ENCODE measurements at regions not wholly inside any gene's neighbourhood (a gene's known extent, or its start where the extent isn't known, plus 50 kb on each side); places are given as distances from the start of the nearest gene placed in this dataset.
A peak's percentile ranks its signal among the peaks of the same experiment; 100 is the strongest.

DNA sequence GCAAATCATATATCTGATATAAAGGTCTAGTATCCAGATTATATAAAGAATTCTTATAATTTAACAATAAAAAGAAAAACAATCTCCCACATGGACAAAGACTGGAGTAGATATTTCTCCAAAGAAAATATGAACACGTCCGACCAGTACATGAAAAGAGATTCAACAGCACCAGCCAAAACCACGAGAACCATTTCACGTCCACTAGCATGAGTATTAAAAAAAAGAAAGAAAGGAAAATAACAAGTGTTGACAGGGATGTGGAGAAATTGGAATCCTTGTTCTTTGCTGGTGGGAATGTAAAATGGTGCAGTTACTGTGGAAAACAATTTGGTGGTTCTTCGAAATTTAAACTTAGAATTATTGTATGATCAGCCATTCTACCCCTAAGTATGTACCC lies 432.7 kb upstream of the TRIB2 start:
- H3K27ac ChIP-seq: no peak overlapping the region
- H3K36me3 ChIP-seq: no peaks in the 10 kb centered on the region
- H3K9me3 ChIP-seq: no peaks in the 10 kb centered on the region
- H3K4me1 ChIP-seq: no peaks in the 10 kb centered on the region
- intact Hi-C loops (cut with DNase I): no loop called here
- TF ChIP-seq, protein P1, sequence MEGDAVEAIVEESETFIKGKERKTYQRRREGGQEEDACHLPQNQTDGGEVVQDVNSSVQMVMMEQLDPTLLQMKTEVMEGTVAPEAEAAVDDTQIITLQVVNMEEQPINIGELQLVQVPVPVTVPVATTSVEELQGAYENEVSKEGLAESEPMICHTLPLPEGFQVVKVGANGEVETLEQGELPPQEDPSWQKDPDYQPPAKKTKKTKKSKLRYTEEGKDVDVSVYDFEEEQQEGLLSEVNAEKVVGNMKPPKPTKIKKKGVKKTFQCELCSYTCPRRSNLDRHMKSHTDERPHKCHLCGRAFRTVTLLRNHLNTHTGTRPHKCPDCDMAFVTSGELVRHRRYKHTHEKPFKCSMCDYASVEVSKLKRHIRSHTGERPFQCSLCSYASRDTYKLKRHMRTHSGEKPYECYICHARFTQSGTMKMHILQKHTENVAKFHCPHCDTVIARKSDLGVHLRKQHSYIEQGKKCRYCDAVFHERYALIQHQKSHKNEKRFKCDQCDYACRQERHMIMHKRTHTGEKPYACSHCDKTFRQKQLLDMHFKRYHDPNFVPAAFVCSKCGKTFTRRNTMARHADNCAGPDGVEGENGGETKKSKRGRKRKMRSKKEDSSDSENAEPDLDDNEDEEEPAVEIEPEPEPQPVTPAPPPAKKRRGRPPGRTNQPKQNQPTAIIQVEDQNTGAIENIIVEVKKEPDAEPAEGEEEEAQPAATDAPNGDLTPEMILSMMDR (IDR thresholded peaks at IDR 0.05): no peak
- no peaks in the 10 kb centered on the region for H3K27me3 ChIP-seq
- ATAC-seq (no peak), DNase-seq (no peak)
- no peak overlapping the region for H3K4me3 ChIP-seq

DNA sequence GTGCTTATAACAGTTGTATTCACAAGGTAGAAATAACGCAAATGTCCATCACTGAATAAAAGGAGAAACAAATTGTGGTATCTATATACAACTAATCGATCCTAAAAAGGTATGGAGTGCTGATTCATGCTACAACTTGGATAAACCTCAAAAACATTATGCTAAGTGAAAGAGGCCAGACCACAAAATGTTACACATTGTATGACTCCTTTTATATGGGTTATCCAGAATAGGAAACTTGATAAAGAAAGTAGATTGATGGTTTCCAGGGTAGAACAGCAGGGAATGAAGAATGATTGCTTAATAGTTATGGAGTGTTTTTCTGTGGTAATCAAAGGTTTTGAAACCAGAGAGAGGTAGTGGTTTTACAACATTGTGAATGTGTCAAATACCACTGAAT lies 432.2 kb upstream of the TRIB2 start:
- H3K9me3 ChIP-seq: no peaks in the 10 kb centered on the region
- TF ChIP-seq, protein P1 (IDR thresholded peaks at IDR 0.05): no peak
- no peaks in the 10 kb centered on the region for H3K27me3 ChIP-seq
- intact Hi-C loops (cut with DNase I): no loop called here
- no peak overlapping the region for H3K4me3 ChIP-seq
- H3K27ac ChIP-seq: no peak overlapping the region
- DNase-seq (no peak), ATAC-seq (no peak)
- no peaks in the 10 kb centered on the region for H3K4me1 ChIP-seq
- H3K36me3 ChIP-seq: no peaks in the 10 kb centered on the region

DNA sequence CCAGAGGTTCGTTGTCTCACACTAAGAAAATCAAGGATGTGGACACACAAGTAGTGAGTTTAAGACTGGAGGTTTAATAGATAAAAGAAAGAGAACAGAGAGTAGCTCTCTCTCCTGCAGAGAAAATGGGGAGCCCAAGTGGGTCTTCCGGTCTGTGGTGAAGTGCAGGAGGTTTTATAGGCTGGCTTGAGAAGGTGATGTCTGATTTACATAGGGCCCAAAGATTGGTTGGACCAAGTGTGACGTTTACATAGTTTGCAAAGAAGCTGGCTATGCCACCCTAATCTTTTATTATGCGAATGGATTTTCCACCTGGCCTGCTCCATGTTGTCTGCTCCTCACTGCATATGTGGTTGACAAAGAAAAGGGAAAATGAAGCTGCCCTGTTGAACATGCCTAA lies 430.4 kb upstream of the TRIB2 start:
- ATAC-seq: no peak
- H3K36me3 ChIP-seq: no peaks in the 10 kb centered on the region
- H3K27me3 ChIP-seq: no peaks in the 10 kb centered on the region
- TF ChIP-seq, protein P1 (IDR thresholded peaks at IDR 0.05): no peak
- no peaks in the 10 kb centered on the region for H3K4me1 ChIP-seq
- H3K9me3 ChIP-seq: no peaks in the 10 kb centered on the region
- no peak overlapping the region for H3K27ac ChIP-seq
- no peak for DNase-seq
- intact Hi-C loops (cut with DNase I): no loop called here
- no peak overlapping the region for H3K4me3 ChIP-seq

DNA sequence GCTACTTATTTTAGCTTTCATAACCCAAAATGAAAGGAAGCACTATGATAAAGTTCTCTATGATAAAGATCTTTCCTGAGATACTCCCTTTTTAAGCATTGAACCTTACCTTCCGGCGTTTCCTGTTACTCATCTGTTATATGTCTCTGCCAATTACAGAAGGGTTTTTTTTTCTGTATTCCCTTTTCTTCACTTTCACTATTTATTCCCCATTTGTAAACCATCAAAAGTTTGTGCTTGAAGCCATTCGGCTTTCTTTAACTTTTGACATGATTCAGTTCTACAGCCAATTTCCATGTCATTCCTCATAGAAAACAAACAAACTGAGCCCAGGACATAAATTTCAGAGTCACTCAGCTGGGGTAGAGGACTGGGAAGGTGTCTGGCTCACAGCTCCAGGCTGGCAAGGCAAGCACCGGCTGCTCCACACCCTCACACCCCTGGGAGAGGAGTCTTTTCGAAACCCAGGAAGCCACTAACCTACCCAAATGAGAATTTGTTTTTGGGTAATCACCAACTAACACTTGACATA lies 429.4 kb upstream of the TRIB2 start:
- Histone ChIP-seq H3K27me3 (no peaks in the 10 kb centered on the region), H3K4me1 (no peaks in the 10 kb centered on the region), H3K4me3 (no peak overlapping the region), H3K27ac (peak overlapping the region in 1 of 2 donors; percentile 7), H3K36me3 (no peaks in the 10 kb centered on the region), H3K9me3 (no peaks in the 10 kb centered on the region)
- DNase-seq (no peak), ATAC-seq (no peak)
- TF ChIP-seq, protein P1 (IDR thresholded peaks at IDR 0.05): no peak
- intact Hi-C loops (cut with DNase I): no loop called here

DNA sequence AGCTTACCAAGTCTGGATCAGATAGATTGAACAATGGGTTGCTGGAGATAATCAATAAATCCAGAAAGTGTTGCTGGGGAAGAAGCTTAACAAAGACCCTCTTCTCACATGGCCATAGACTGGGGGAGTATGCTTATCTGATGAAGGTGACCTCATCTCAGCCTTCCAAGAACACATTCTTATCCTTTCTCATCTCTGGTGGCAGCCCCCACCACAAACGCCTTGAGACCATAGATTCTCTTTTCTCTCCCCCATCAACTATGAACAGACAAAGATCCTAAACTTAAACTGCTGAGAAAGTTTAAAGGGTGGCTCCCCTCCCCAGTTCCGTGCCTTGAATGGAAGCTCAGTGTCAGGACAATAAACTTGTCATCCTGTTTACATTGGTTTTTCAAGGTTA lies 428.7 kb upstream of the TRIB2 start:
- Histone ChIP-seq H3K27me3 (no peaks in the 10 kb centered on the region), H3K4me1 (no peaks in the 10 kb centered on the region), H3K9me3 (no peaks in the 10 kb centered on the region), H3K4me3 (no peak overlapping the region), H3K36me3 (no peaks in the 10 kb centered on the region), H3K27ac (no peak overlapping the region)
- TF ChIP-seq, protein P1 (IDR thresholded peaks at IDR 0.05): no peak
- no peak for ATAC-seq
- no peak for DNase-seq
- intact Hi-C loops (cut with DNase I): no loop called here

All from left lung (tissue), 4 donors.